Panc1 (cell line): ENCODE measurements at regions not wholly inside any gene's neighbourhood (a gene's known extent, or its start where the extent isn't known, plus 50 kb on each side); places are given as distances from the start of the nearest gene placed in this dataset.

Experiments used
- ATAC-seq: fragments of 200-7000 bp; cut with Tn5 transposase; 2 replicates; pipeline ENCODE4 v1.9.1; 2020; ENCODE audit warnings: mild to moderate bottlenecking, moderate library complexity
- BruUV-seq: library from RNA; stranded (reverse); fragments of 400-500 nt; replicated peaks from 2 replicates; lab custom pipeline; 2021; lab: Mats Ljungman, UMichigan
- CTCF ChIA-PET: fragments of 300-600 bp; sonication (Branson Sonifier 250); formaldehyde crosslinking; loops from one replicate; lab custom pipeline; 2022; ENCODE audit warnings: antibody characterized with exemption; lab: Charles Lee
- POLR2A ChIA-PET: fragments of 300-600 bp; sonication (Branson Sonifier 250); formaldehyde crosslinking; loops from one replicate; lab custom pipeline; 2022; ENCODE audit warnings: antibody characterized with exemption; lab: Charles Lee
- DNase-seq: peaks from one replicate; pipeline ENCODE4 v3.0.0-alpha.2; 2010; ENCODE audit warnings: low read depth, low spot score
- H3K27ac ChIP-seq: 2 replicates; pipeline ENCODE4 v1.5.1; 2011; ENCODE audit warnings: mild to moderate bottlenecking, low read length, inconsistent platforms
- H3K27me3 ChIP-seq: fragments of 200-500 bp; sonication (Bioruptor generic); 2 replicates; pipeline ENCODE4 v1.6.0; 2014; ENCODE audit warnings: low read length, inconsistent platforms; ENCODE audit not compliant: control insufficient read depth, insufficient read depth
- H3K36me3 ChIP-seq: fragments of 200-500 bp; sonication (Bioruptor generic); 2 replicates; pipeline ENCODE4 v1.5.1; 2014; ENCODE audit warnings: inconsistent platforms, mild to moderate bottlenecking, low read length, moderate library complexity; ENCODE audit not compliant: control insufficient read depth, insufficient read depth
- H3K4me1 ChIP-seq: 2 replicates; pipeline ENCODE4 v1.5.1; 2011; ENCODE audit warnings: inconsistent platforms, mild to moderate bottlenecking, low read length, moderate library complexity; ENCODE audit not compliant: control insufficient read depth, insufficient read depth
- H3K4me3 ChIP-seq, 2 experiments: 2 replicates each; pipeline ENCODE4 v1.5.1; 2011 to 2012; ENCODE audit warnings: low read depth in 2 of 2, low read length in 2 of 2, mild to moderate bottlenecking in 2 of 2, inconsistent platforms in 1 of 2, moderate library complexity in 1 of 2
- H3K9me3 ChIP-seq: fragments of 200-500 bp; sonication (Bioruptor generic); 2 replicates; pipeline ENCODE4 v1.5.1; 2014; ENCODE audit warnings: low read depth, mild to moderate bottlenecking, inconsistent platforms, low read length, moderate library complexity; ENCODE audit not compliant: control insufficient read depth, insufficient read depth
- POLR2AphosphoS5 ChIP-seq: IDR thresholded peaks from 2 replicates; pipeline ENCODE4 v1.6.1; 2012; ENCODE audit warnings: mild to moderate bottlenecking, low read depth, low read length, moderate library complexity
- SIN3A ChIP-seq: IDR thresholded peaks from 2 replicates; pipeline ENCODE4 v1.6.1; 2012; ENCODE audit warnings: low read depth, mild to moderate bottlenecking, low read length, moderate library complexity, borderline replicate concordance; ENCODE audit not compliant: insufficient read depth
- TCF7L2 ChIP-seq: IDR thresholded peaks from 2 replicates; pipeline ENCODE4 v1.6.1; 2011; ENCODE audit warnings: mild to moderate bottlenecking, low read depth, low read length, inconsistent platforms
- in situ Hi-C: cut with HindIII; loops from 2 replicates; pipeline ENCODE4 v1.10.0; 2016; ENCODE audit warnings: low sequenced_read_pairs, low pct_unique_long_range_greater_than_20kb
- intact Hi-C: fragments of 100-400 bp; cut with micrococcal nuclease; formaldehyde crosslinking; loops from one replicate; pipeline ENCODE4 v1.10.0; 2022; ENCODE audit not compliant: unreplicated experiment
- TF ChIP-seq, protein P1 (sequence below): fragments of 450-650 bp; IDR thresholded peaks from 2 replicates; pipeline ENCODE4 v1.5.1; 2017; ENCODE audit warnings: mild to moderate bottlenecking
- TF ChIP-seq, protein P2 (sequence below), 2 experiments: IDR thresholded peaks; 2 replicates each; pipeline ENCODE4 v1.6.1; 2011 to 2012; ENCODE audit warnings: low read depth in 2 of 2, control low read depth in 1 of 2, low read length in 1 of 2, mild to moderate bottlenecking in 1 of 2, moderate library complexity in 1 of 2; ENCODE audit not compliant: insufficient read depth in 1 of 2

DNA sequence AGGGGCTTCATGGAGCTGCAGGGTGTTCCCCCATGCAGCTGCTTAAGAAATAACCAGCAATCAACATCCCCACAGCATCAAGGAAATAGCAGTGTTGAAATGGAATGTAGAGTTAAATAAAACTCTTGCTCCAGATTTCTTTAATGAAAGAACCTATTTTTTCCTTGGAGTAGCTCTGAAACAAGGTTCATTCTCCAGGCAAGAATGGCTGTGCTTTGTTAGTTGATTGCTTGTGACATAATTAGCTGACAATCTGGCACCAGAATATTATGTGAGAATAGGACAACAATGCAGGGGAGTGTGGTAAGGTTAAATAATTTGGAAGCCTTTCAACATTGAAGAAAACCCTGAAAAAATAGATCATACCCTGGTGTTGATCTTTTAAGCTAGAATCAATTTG is 254.2 kb upstream of the RRP15 start:
- ChIA-PET CTCF (no interaction called here), POLR2A (no interaction called here)
- Histone ChIP-seq H3K27ac (no peak overlapping the region), H3K27me3 (no peaks in the 10 kb centered on the region), H3K4me1 (no peaks in the 10 kb centered on the region; the same call in none of the 2 replicates), H3K36me3 (no peaks in the 10 kb centered on the region), H3K4me3 (no peak overlapping the region), H3K9me3 (no peaks in the 10 kb centered on the region)
- no peak for TF ChIP-seq TCF7L2
- no peak for TF ChIP-seq POLR2AphosphoS5
- TF ChIP-seq SIN3A = no peak
- TF ChIP-seq, protein P1, sequence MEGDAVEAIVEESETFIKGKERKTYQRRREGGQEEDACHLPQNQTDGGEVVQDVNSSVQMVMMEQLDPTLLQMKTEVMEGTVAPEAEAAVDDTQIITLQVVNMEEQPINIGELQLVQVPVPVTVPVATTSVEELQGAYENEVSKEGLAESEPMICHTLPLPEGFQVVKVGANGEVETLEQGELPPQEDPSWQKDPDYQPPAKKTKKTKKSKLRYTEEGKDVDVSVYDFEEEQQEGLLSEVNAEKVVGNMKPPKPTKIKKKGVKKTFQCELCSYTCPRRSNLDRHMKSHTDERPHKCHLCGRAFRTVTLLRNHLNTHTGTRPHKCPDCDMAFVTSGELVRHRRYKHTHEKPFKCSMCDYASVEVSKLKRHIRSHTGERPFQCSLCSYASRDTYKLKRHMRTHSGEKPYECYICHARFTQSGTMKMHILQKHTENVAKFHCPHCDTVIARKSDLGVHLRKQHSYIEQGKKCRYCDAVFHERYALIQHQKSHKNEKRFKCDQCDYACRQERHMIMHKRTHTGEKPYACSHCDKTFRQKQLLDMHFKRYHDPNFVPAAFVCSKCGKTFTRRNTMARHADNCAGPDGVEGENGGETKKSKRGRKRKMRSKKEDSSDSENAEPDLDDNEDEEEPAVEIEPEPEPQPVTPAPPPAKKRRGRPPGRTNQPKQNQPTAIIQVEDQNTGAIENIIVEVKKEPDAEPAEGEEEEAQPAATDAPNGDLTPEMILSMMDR = no peak
- TF ChIP-seq, protein P2, sequence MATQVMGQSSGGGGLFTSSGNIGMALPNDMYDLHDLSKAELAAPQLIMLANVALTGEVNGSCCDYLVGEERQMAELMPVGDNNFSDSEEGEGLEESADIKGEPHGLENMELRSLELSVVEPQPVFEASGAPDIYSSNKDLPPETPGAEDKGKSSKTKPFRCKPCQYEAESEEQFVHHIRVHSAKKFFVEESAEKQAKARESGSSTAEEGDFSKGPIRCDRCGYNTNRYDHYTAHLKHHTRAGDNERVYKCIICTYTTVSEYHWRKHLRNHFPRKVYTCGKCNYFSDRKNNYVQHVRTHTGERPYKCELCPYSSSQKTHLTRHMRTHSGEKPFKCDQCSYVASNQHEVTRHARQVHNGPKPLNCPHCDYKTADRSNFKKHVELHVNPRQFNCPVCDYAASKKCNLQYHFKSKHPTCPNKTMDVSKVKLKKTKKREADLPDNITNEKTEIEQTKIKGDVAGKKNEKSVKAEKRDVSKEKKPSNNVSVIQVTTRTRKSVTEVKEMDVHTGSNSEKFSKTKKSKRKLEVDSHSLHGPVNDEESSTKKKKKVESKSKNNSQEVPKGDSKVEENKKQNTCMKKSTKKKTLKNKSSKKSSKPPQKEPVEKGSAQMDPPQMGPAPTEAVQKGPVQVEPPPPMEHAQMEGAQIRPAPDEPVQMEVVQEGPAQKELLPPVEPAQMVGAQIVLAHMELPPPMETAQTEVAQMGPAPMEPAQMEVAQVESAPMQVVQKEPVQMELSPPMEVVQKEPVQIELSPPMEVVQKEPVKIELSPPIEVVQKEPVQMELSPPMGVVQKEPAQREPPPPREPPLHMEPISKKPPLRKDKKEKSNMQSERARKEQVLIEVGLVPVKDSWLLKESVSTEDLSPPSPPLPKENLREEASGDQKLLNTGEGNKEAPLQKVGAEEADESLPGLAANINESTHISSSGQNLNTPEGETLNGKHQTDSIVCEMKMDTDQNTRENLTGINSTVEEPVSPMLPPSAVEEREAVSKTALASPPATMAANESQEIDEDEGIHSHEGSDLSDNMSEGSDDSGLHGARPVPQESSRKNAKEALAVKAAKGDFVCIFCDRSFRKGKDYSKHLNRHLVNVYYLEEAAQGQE (IDR thresholded peaks at IDR 0.05; ENCODE audit: insufficient read depth in 1 of 2, low read depth in 2 of 2, low read length in 1 of 2) = no peak
- in situ Hi-C loops (no loop called here), intact Hi-C loops (no loop called here)
- DNase-seq = no peak
- no peak for ATAC-seq
- no TSS peak for BruUV-seq

DNA sequence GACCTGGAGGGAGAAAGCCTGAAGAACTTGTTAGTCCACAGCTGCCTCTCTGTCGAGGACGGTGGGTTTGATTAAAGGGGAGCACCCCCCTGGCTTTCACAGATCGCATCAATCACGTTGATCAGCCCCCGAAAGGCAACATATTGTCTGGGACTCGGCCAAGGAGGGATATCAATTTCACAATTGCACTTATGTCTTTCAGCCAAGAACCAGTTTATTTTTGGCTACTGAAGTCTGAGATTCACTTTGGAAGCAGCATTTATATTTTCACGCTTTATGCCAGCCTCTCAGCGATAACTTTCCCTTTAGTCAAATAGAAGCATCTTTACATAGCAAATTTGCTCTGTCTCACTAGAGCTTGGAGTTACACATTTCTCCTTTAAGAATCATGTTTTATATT is 253.2 kb upstream of the RRP15 start:
- H3K36me3 ChIP-seq = no peaks in the 10 kb centered on the region
- intact Hi-C loops (no loop called here), in situ Hi-C loops (no loop called here)
- ChIA-PET CTCF (no interaction called here), POLR2A (interaction anchor here (0.6 kb wide), 1 partner anchor 24 kb away, joined by 6 read pairs; no protein-coding TSS in a partner anchor)
- no TSS peak for BruUV-seq
- no peak for ATAC-seq
- H3K4me3 ChIP-seq = no peak overlapping the region
- TF ChIP-seq, protein P2 (IDR thresholded peaks at IDR 0.05; ENCODE audit: insufficient read depth in 1 of 2, low read depth in 2 of 2, low read length in 1 of 2) = no peak
- no peaks in the 10 kb centered on the region; the same call in none of the 2 replicates for H3K4me1 ChIP-seq
- H3K27me3 ChIP-seq = no peaks in the 10 kb centered on the region
- no peaks in the 10 kb centered on the region for H3K9me3 ChIP-seq
- no peak for DNase-seq
- H3K27ac ChIP-seq = no peak overlapping the region
